RCC 7860 (cell line): ENCODE measurements at regions not wholly inside any gene's neighbourhood (a gene's known extent, or its start where the extent isn't known, plus 50 kb on each side); places are given as distances from the start of the nearest gene placed in this dataset.

Experiments
- DNase-seq: peaks from one replicate; pipeline ENCODE4 v3.0.0-alpha.2; 2015; ENCODE audit warnings: low spot score
- FAIRE-seq: peaks from 2 replicates; lab custom pipeline; 2012; peaks lifted over from hg19 to GRCh38; lab: Jason Lieb, UNC

- FAIRE-seq (no peak), DNase-seq (no peak)
Observed at GRCh38 chr14:97331058-97331457, 533.9 kb downstream of the VRK1 start.

DNA sequence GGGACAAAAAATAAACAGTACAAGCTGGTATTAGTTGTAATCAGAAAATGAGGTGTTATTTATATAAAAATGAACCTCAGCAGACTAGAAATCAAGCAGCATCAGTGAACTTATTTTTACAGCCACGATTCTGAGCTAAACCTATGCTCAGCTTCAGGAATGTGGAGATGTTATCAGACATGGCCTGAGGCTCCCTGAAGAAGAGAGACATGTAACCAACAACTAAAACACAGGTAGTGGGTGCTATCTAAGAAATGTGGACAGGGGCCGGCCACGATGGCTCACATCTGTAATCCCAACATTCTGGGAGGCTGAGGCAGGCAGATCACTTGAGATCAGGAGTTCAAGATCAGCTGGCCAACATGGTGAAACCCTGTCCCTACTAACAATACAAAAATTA lies 534.3 kb downstream of the VRK1 start:
- DNase-seq = no peak

GRCh38 chr14:97336179-97336578 lies 539.0 kb downstream of the VRK1 start:
- no peak for FAIRE-seq
- DNase-seq = no peak

More for the DNA sequence above, 534.3 kb downstream of the VRK1 start:
- FAIRE-seq = no peak

- DNase-seq = no peak
- no peak for FAIRE-seq
Observed at GRCh38 chr14:97336816-97337215, 539.6 kb downstream of the VRK1 start.

DNA sequence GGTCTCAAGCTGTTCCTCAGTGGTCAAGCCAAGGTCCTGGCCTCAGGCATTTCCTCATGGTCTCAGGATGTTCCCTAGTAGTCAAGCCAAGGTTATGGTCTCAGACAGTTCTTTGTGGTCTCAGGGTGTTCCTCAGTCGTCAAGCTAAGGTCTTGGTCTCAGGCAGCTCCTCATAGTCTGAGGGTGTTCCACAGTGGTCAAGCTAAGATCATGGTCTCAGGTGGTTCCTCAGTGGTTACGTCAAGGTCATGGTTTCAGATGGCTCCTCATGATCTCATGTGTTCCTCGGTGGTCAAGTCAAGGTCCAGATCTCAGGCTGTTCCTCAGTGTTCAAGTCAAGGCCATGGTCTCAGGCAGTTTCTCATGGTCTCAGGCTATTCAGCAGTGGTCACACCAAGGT lies 540.1 kb downstream of the VRK1 start:
- DNase-seq = no peak
- FAIRE-seq = no peak

- DNase-seq = no peak
- no peak for FAIRE-seq
Observed at GRCh38 chr14:97337670-97338069, 540.5 kb downstream of the VRK1 start.

DNA sequence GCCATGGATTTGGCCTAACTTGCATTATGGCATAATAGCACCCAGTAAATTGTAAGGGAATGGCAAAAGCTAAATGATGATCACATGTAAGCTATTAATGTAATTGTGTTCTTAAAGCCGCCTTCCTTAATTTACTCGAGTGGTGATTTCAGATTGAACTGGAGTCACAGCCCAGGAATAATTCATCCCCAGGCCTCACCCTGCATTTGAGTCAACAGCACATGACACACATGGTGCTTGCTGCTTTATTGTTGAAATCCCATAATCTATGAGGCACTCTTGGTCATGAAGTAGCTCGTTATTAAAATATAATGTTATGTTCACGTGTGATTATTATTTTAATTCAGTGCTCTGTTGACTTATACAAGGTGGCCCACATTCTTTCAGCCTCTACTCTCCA lies 547.5 kb downstream of the VRK1 start:
- DNase-seq (no peak), FAIRE-seq (no peak)

GRCh38 chr14:97346675-97347074 lies 549.5 kb downstream of the VRK1 start:
- no peak for FAIRE-seq
- DNase-seq = no peak

GRCh38 chr14:97349463-97349862 lies 552.3 kb downstream of the VRK1 start:
- DNase-seq = no peak
- no peak for FAIRE-seq

GRCh38 chr14:97349946-97350345 lies 552.8 kb downstream of the VRK1 start:
- FAIRE-seq = no peak

DNA sequence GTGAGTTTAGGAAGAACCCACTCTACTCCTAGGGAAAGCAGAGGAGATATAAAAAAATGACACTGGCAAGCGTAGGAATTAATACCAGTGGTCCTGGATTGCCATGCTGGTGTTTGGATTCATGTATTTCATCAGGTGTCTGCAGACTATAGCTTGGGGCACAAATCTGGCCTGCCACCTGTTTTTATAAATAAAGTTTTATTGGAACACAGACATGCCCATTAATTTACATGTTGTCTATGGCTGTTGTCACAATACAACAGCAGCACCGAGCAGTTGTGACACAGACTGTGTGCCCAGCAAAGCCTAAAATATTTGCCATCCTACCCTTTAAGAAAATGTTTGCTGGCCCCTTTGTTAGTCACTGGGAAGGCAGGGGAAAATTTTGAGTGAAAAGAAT lies 553.2 kb downstream of the VRK1 start:
- no peak for FAIRE-seq
- no peak for DNase-seq

More at GRCh38 chr14:97349946-97350345, 552.8 kb downstream of the VRK1 start:
- no peak for DNase-seq

DNA sequence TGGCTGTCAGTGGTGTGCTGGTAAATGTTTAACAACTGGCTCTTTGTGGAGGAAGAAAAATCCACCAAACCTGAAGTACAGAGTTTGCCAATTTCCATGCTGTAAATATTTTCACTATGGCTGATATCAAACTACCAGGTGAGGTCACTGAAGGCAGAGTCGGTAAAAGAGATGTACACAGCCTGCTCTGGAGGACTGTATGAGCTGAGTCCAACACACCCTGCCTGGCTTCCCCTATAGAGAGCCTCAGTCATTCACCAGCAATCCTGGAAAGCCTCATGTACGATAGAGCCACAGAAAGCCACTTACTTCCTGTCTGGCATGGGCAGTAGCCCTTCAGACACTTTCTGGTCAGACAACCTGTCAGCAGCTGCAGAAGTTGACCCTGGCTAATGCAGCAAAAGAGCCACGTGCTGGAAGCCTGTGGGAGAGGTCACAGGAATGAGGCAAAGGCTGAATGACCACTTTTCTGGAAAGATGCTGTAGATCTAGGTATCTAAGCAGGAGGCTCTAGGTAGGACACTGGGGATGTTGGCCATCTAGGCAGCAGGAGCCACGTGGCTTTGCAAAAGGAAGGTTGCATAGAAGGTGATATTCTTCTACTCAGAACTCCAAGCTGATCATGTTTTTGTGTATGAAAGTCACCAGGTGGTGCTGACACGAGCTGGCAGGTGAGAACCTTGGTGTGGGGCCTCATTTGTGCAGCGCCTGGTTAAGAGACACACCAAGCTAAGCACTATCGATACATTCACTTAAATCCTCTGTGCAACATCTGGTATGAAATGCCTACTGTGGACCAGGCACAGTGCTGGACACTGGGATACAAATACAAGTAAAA lies 553.9 kb downstream of the VRK1 start:
- DNase-seq = no peak
- no peak for FAIRE-seq

- DNase-seq (no peak), FAIRE-seq (no peak)
Observed at GRCh38 chr14:97353102-97353501, 555.9 kb downstream of the VRK1 start.

DNA sequence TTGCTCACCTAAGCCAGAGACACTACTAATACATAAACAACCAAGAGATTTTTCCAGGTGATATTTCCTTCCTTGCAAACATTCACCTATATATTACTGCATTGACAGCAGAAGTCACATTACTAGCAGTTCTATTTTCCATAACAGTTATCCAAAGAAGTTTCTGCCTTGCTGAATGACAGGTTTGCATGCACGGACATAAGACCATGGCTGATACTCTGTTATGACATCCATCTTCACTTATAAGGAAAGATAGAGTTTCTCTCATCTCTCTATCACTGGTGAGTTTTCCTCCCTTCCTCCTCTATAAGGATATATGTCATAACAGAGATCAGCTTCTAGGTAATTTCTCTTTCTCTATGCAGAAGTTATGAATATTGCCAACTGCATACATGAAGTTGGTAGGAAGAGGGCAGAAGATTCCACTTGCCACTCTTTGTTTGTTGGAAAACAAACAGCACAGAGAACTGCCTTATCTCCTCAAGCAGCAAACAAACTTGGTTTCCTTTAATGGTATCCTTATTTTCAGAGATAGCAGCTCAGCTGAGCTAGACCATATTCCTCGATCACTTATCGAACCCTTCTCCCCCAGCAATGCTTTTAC lies 557.0 kb downstream of the VRK1 start:
- DNase-seq (no peak), FAIRE-seq (no peak)

DNA sequence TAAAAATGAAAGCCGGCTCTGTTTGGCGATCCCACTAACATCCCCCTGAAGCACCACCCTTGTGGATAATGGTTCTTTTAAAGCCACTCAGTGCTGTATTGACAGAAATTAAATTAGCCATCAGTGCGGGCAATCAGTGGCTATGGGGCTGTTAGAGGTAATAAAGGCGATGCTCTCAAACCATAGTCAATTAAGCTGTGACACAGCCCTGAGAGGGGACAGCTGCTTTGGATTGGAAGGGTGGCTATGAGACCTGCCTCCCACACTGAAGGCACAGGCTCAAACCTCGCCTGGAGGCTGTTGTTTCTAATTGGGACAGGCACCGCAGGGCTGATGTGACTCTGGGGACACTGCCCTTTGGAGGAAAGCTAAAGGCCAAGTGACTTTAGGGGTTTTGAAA lies 562.2 kb downstream of the VRK1 start:
- FAIRE-seq (no peak), DNase-seq (no peak)

GRCh38 chr14:97361181-97361580 lies 564.0 kb downstream of the VRK1 start:
- DNase-seq = no peak

DNA sequence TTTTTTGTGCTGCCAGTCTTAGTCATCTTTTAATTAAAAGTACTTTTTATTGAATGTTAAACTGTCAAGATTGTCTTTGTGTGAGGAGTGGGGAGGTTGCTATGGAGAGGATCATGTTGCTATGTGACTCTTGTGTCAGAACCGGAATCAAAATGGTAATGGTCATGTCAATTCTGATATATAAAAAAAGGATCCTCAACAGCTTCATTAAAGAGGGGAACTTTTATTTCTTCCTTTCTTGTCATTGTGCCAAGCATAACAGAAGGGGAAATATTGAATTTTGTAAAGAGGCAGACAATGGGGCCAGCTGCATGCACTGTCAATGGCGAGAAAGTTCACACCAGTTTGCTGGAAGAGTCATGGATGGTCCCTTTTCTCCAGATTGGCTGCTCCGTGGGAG lies 564.8 kb downstream of the VRK1 start:
- DNase-seq = no peak
- FAIRE-seq = no peak

More at GRCh38 chr14:97361181-97361580, 564.0 kb downstream of the VRK1 start:
- no peak for FAIRE-seq

DNA sequence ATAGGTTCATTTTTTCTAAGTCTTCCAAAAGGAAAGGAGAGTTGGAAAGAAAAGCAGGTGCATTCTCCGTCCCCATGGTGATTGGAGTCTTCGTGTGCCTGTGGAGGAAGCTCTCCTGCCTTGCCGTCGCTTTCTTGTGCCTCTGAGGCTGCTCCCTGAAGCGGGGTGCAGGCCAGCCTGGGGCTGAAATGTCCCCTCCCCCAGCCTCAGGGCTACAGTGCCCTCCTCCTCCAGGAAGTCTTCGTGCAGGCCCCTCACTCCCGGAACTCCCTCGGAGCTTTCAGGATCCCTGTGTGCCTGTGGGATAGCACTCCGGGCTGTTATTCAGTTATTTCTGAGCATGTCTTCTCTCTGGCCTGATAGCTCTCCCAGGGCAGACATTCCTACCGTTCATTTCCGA lies 569.2 kb downstream of the VRK1 start:
- DNase-seq = no peak

GRCh38 chr14:97367278-97367677 lies 570.1 kb downstream of the VRK1 start:
- FAIRE-seq (no peak), DNase-seq (no peak)

More for the DNA sequence above, 569.2 kb downstream of the VRK1 start:
- FAIRE-seq = no peak

- no peak for FAIRE-seq
Observed at GRCh38 chr14:97368049-97368448, 570.9 kb downstream of the VRK1 start.

GRCh38 chr14:97368900-97369564 lies 571.9 kb downstream of the VRK1 start:
- no peak for FAIRE-seq
- DNase-seq = no peak

More at GRCh38 chr14:97368049-97368448, 570.9 kb downstream of the VRK1 start:
- DNase-seq = no peak

GRCh38 chr14:97369901-97370300 lies 572.7 kb downstream of the VRK1 start:
- DNase-seq = no peak
- no peak for FAIRE-seq
